UCSD-AML1 (cell line): ENCODE measurements at regions not wholly inside any gene's neighbourhood (a gene's known extent, or its start where the extent isn't known, plus 50 kb on each side); places are given as distances from the start of the nearest gene placed in this dataset.
A peak's percentile ranks its signal among the peaks of the same experiment; 100 is the strongest.

ENCODE experiments used
- DNase-seq: peaks from one replicate; lab custom pipeline; 2025; ENCODE audit not compliant: unreplicated experiment; lab: John Stamatoyannopoulos, UW

- no peak for DNase-seq
These were observed 1070.0 kb downstream of the LRFN5 start for GRCh38 chr14:42676636-42677035.

- DNase-seq, result no peak
These were observed 1067.3 kb downstream of the LRFN5 start for GRCh38 chr14:42673963-42674362.

- no peak for DNase-seq
These were observed 1065.0 kb downstream of the LRFN5 start for GRCh38 chr14:42671636-42672035.

GRCh38 chr14:42665083-42665482, 1058.4 kb downstream of the LRFN5 start:
- no peak for DNase-seq

GRCh38 chr14:42664190-42664589, 1057.5 kb downstream of the LRFN5 start:
- no peak for DNase-seq

GRCh38 chr14:42654707-42655106, 1048.0 kb downstream of the LRFN5 start:
- DNase-seq, result no peak

GRCh38 chr14:42642787-42643186, 1036.1 kb downstream of the LRFN5 start:
- DNase-seq, result no peak

GRCh38 chr14:42633504-42634095, 1026.9 kb downstream of the LRFN5 start:
- no peak for DNase-seq

GRCh38 chr14:42629553-42629952, 1022.9 kb downstream of the LRFN5 start:
- DNase-seq, result peak; percentile 2

- peak; percentile 6 for DNase-seq
These were observed 1021.9 kb downstream of the LRFN5 start for GRCh38 chr14:42628602-42629001.

- DNase-seq, result no peak
These were observed 1020.3 kb downstream of the LRFN5 start for GRCh38 chr14:42626986-42627385.

- DNase-seq, result no peak
These were observed 1018.5 kb downstream of the LRFN5 start for GRCh38 chr14:42624980-42625761.

- no peak for DNase-seq
These were observed 1010.3 kb downstream of the LRFN5 start for GRCh38 chr14:42617005-42617404.

- no peak for DNase-seq
These were observed 1000.2 kb downstream of the LRFN5 start for GRCh38 chr14:42606839-42607238.

- no peak for DNase-seq
These were observed 995.7 kb downstream of the LRFN5 start for GRCh38 chr14:42602336-42602845.

GRCh38 chr14:42572032-42572431, 965.4 kb downstream of the LRFN5 start:
- DNase-seq, result no peak

GRCh38 chr14:42569227-42569626, 962.6 kb downstream of the LRFN5 start:
- no peak for DNase-seq

- DNase-seq, result no peak
These were observed 958.9 kb downstream of the LRFN5 start for GRCh38 chr14:42565556-42565955.

- no peak for DNase-seq
These were observed 956.6 kb downstream of the LRFN5 start for GRCh38 chr14:42563313-42563712.

GRCh38 chr14:42556551-42556950, 949.9 kb downstream of the LRFN5 start:
- DNase-seq, result no peak

- no peak for DNase-seq
These were observed 948.7 kb downstream of the LRFN5 start for GRCh38 chr14:42555365-42555764.

- DNase-seq, result no peak
These were observed 947.4 kb downstream of the LRFN5 start for GRCh38 chr14:42554091-42554490.
